Ammon's horn (tissue), 1 donor: ENCODE measurements at regions not wholly inside any gene's neighbourhood (a gene's known extent, or its start where the extent isn't known, plus 50 kb on each side); places are given as distances from the start of the nearest gene placed in this dataset.
"Not testable (repeated sequence)": the region's sequence is repeated elsewhere in the genome, so short reads cannot be mapped to it uniquely, and the experiment has no call there.

ENCODE experiments used
- DNase-seq: peaks from one replicate; pipeline ENCODE4 v3.0.0-alpha.2; 2016; ENCODE audit warnings: low spot score

- DNase-seq = no peak
Observed at GRCh38 chr17:77821114-77821513, 137.4 kb upstream of the TNRC6C start.

GRCh38 chr17:77822302-77823030, 136.0 kb upstream of the TNRC6C start:
- no peak for DNase-seq

- no peak for DNase-seq
Observed at GRCh38 chr17:77824102-77824779, 134.3 kb upstream of the TNRC6C start.

GRCh38 chr17:77824780-77825280, 133.7 kb upstream of the TNRC6C start:
- no peak for DNase-seq

GRCh38 chr17:77825621-77826020, 132.9 kb upstream of the TNRC6C start:
- no peak for DNase-seq

- DNase-seq = no peak
Observed at GRCh38 chr17:77826132-77826873, 132.2 kb upstream of the TNRC6C start.

GRCh38 chr17:77827039-77827438, 131.5 kb upstream of the TNRC6C start:
- DNase-seq = no peak

- no peak for DNase-seq
Observed at GRCh38 chr17:77827511-77827910, 131.0 kb upstream of the TNRC6C start.

- DNase-seq = no peak
Observed at GRCh38 chr17:77828749-77829539, 129.6 kb upstream of the TNRC6C start.

- no peak for DNase-seq
Observed at GRCh38 chr17:77829843-77830799, 128.4 kb upstream of the TNRC6C start.

GRCh38 chr17:77830816-77831473, 127.6 kb upstream of the TNRC6C start:
- DNase-seq = no peak

- DNase-seq = peak; percentile 50
Observed at GRCh38 chr17:77831474-77832179, 126.9 kb upstream of the TNRC6C start.

GRCh38 chr17:77832180-77832560, 126.3 kb upstream of the TNRC6C start:
- DNase-seq = no peak

GRCh38 chr17:77833769-77834168, 124.7 kb upstream of the TNRC6C start:
- no peak for DNase-seq

GRCh38 chr17:77834170-77835115, 124.1 kb upstream of the TNRC6C start:
- no peak for DNase-seq

GRCh38 chr17:77836557-77837041, 121.9 kb upstream of the TNRC6C start:
- no peak for DNase-seq

- not testable (repeated sequence) for DNase-seq
Observed at GRCh38 chr17:77837072-77837471, 121.4 kb upstream of the TNRC6C start.

GRCh38 chr17:77837917-77838316, 120.6 kb upstream of the TNRC6C start:
- no peak for DNase-seq
